WERI-Rb-1 (cell line): ENCODE measurements at regions not wholly inside any gene's neighbourhood (a gene's known extent, or its start where the extent isn't known, plus 50 kb on each side); places are given as distances from the start of the nearest gene placed in this dataset.

ENCODE experiments used
- DNase-seq: peaks from one replicate; pipeline ENCODE4 v3.0.0-alpha.2; 2020
- H3K27ac ChIP-seq: fragments of 250-450 bp; sonication (Bioruptor Pico); 2 replicates; pipeline ENCODE4 v1.5.1; 2020; ENCODE audit warnings: mild to moderate bottlenecking, moderate library complexity
- H3K27me3 ChIP-seq: fragments of 250-450 bp; sonication (Bioruptor Pico); 2 replicates; pipeline ENCODE4 v1.5.1; 2021; ENCODE audit warnings: mild to moderate bottlenecking, low read depth, moderate library complexity; ENCODE audit not compliant: insufficient read depth, severe bottlenecking
- H3K36me3 ChIP-seq: fragments of 250-450 bp; sonication (Bioruptor Pico); 2 replicates; pipeline ENCODE4 v1.5.1; 2020; ENCODE audit warnings: mild to moderate bottlenecking, moderate library complexity
- H3K4me3 ChIP-seq: 2 replicates; pipeline ENCODE4 v1.5.1; 2011; ENCODE audit warnings: low read depth, mild to moderate bottlenecking, control low read depth, low read length
- H3K9me3 ChIP-seq: fragments of 250-450 bp; sonication (Bioruptor Pico); 2 replicates; pipeline ENCODE4 v1.5.1; 2021; ENCODE audit warnings: mild to moderate bottlenecking, moderate library complexity; ENCODE audit not compliant: severe bottlenecking
- CTCF ChIP-seq: IDR thresholded peaks from 2 replicates; pipeline ENCODE4 v1.5.1; 2011; ENCODE audit warnings: low read depth, mild to moderate bottlenecking, control low read depth, inconsistent platforms, low read length

GRCh38 chr15:26314577-26314976, 451.4 kb upstream of the ATP10A start:
- H3K36me3 ChIP-seq, result no peaks in the 10 kb centered on the region
- H3K27me3 ChIP-seq, result no peaks in the 10 kb centered on the region
- DNase-seq, result no peak
- H3K4me3 ChIP-seq, result no peak overlapping the region
- TF ChIP-seq CTCF, result no peak
- peaks cover 3% of the 10 kb centered on the region for H3K9me3 ChIP-seq
- no peak overlapping the region for H3K27ac ChIP-seq

GRCh38 chr15:26311710-26312236, 448.6 kb upstream of the ATP10A start:
- DNase-seq, result no peak
- H3K27me3 ChIP-seq, result no peaks in the 10 kb centered on the region
- H3K27ac ChIP-seq, result no peak overlapping the region
- no peaks in the 10 kb centered on the region for H3K36me3 ChIP-seq
- H3K4me3 ChIP-seq, result no peak overlapping the region
- peaks cover 14% of the 10 kb centered on the region for H3K9me3 ChIP-seq
- TF ChIP-seq CTCF, result no peak

GRCh38 chr15:26298659-26299170, 435.6 kb upstream of the ATP10A start:
- no peak for TF ChIP-seq CTCF
- Histone ChIP-seq H3K9me3 (no peaks in the 10 kb centered on the region), H3K4me3 (no peak overlapping the region), H3K36me3 (no peaks in the 10 kb centered on the region), H3K27ac (no peak overlapping the region), H3K27me3 (no peaks in the 10 kb centered on the region)
- DNase-seq, result no peak

- no peaks in the 10 kb centered on the region for H3K9me3 ChIP-seq
- TF ChIP-seq CTCF, result no peak
- no peaks in the 10 kb centered on the region for H3K36me3 ChIP-seq
- no peak overlapping the region for H3K4me3 ChIP-seq
- no peaks in the 10 kb centered on the region for H3K27me3 ChIP-seq
- DNase-seq, result no peak
- H3K27ac ChIP-seq, result no peak overlapping the region
Observed at GRCh38 chr15:26298010-26298658, 435.0 kb upstream of the ATP10A start.

GRCh38 chr15:26295336-26296085, 432.4 kb upstream of the ATP10A start:
- no peaks in the 10 kb centered on the region for H3K9me3 ChIP-seq
- H3K36me3 ChIP-seq, result no peaks in the 10 kb centered on the region
- H3K27me3 ChIP-seq, result no peaks in the 10 kb centered on the region
- H3K27ac ChIP-seq, result no peak overlapping the region
- TF ChIP-seq CTCF, result no peak
- no peak overlapping the region for H3K4me3 ChIP-seq
- no peak for DNase-seq
